ENCODE measurements at regions not wholly inside any gene's neighbourhood (a gene's known extent, or its start where the extent isn't known, plus 50 kb on each side); places are given as distances from the start of the nearest gene placed in this dataset.
"Not testable (repeated sequence)": the region's sequence is repeated elsewhere in the genome, so short reads cannot be mapped to it uniquely, and the experiment has no call there.

DNA sequence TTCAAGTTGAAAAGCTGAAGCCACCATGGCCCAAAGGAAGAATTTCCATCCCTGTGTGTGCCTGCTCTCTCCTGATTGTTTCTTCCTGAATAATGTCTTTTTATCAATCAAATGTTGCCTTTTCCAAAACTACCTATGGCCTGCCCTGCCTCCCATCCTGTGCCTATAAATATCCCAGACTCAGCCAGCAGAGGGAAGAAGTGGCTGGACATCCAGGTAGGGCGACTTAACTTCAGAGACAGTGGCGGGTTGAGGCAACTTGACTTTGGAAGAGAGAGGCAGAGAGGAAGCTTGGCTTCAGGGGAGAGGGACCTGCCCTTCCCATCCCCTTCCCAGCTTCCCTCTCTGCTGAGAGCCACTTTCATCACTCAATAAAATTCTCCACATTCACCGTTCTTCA lies 133.0 kb downstream of the LCA5 start:
- no peak overlapping the region for H3K4me3 Mint-ChIP-seq (ENCODE audit: unreplicated experiment)
- H3K4me1 Mint-ChIP-seq (ENCODE audit: unreplicated experiment) = peaks cover 8% of the 10 kb centered on the region
- no peak for DNase-seq (ENCODE audit: low spot score)
- H3K36me3 Mint-ChIP-seq (ENCODE audit: low read depth, unreplicated experiment) = no peaks in the 10 kb centered on the region
- TF ChIP-seq, protein P1, sequence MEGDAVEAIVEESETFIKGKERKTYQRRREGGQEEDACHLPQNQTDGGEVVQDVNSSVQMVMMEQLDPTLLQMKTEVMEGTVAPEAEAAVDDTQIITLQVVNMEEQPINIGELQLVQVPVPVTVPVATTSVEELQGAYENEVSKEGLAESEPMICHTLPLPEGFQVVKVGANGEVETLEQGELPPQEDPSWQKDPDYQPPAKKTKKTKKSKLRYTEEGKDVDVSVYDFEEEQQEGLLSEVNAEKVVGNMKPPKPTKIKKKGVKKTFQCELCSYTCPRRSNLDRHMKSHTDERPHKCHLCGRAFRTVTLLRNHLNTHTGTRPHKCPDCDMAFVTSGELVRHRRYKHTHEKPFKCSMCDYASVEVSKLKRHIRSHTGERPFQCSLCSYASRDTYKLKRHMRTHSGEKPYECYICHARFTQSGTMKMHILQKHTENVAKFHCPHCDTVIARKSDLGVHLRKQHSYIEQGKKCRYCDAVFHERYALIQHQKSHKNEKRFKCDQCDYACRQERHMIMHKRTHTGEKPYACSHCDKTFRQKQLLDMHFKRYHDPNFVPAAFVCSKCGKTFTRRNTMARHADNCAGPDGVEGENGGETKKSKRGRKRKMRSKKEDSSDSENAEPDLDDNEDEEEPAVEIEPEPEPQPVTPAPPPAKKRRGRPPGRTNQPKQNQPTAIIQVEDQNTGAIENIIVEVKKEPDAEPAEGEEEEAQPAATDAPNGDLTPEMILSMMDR (IDR thresholded peaks at IDR 0.05; ENCODE audit: unreplicated experiment) = no peak
- H3K9me3 Mint-ChIP-seq (ENCODE audit: unreplicated experiment) = no peaks in the 10 kb centered on the region
- H3K27ac Mint-ChIP-seq (ENCODE audit: unreplicated experiment) = no peak overlapping the region
- H3K27me3 Mint-ChIP-seq (ENCODE audit: unreplicated experiment) = no peaks in the 10 kb centered on the region

DNA sequence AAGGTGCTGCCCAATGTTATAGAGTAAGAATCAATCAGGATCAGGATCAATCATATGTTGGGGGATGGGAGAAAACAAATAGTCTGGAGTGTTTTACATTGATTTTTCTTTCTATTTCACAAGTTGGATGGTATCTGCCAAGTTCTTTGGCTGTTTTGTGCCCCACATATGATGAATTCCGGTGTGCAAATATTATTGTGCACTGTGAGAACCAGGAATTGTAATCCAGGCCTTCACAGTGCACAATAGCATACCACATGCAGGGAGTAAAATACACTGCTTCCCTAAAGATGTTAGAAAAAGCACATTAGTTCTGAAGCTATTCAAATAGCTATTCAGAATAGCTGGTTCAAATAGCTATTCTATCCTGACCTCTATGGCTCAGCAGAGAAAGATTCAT lies 133.7 kb downstream of the LCA5 start:
- no peak for DNase-seq (ENCODE audit: low spot score)
- H3K27ac Mint-ChIP-seq (ENCODE audit: unreplicated experiment) = no peak overlapping the region
- no peaks in the 10 kb centered on the region for H3K36me3 Mint-ChIP-seq (ENCODE audit: low read depth, unreplicated experiment)
- no peaks in the 10 kb centered on the region for H3K9me3 Mint-ChIP-seq (ENCODE audit: unreplicated experiment)
- H3K27me3 Mint-ChIP-seq (ENCODE audit: unreplicated experiment) = no peaks in the 10 kb centered on the region
- TF ChIP-seq, protein P1 (IDR thresholded peaks at IDR 0.05; ENCODE audit: unreplicated experiment) = no peak
- peaks cover 7% of the 10 kb centered on the region for H3K4me1 Mint-ChIP-seq (ENCODE audit: unreplicated experiment)
- no peak overlapping the region for H3K4me3 Mint-ChIP-seq (ENCODE audit: unreplicated experiment)

DNA sequence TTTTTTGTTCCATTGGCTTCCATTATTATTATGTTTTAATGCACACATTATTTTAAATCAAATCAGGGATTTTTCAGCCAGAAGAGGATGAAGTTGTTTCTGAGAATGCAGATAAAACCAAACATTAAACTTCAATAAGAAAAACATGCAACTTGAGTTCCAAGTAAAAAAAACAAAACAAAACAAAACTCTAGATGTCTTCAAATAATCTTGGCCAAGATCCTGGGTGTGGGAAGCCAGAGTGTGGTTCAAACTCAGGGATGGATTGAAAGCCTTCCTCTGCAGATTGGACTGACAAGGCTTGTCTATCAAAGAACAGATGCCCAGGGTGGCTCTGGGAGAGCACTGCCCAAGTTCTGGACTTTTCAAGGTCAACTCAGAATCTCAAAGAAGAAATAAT lies 134.1 kb downstream of the LCA5 start:
- Mint-ChIP-seq H3K9me3 (ENCODE audit: unreplicated experiment) (no peaks in the 10 kb centered on the region), H3K27ac (ENCODE audit: unreplicated experiment) (no peak overlapping the region), H3K4me3 (ENCODE audit: unreplicated experiment) (no peak overlapping the region), H3K4me1 (ENCODE audit: unreplicated experiment) (peaks cover 2% of the 10 kb centered on the region), H3K36me3 (ENCODE audit: low read depth, unreplicated experiment) (no peaks in the 10 kb centered on the region), H3K27me3 (ENCODE audit: unreplicated experiment) (no peaks in the 10 kb centered on the region)
- TF ChIP-seq, protein P1 (IDR thresholded peaks at IDR 0.05; ENCODE audit: unreplicated experiment) = no peak
- no peak for DNase-seq (ENCODE audit: low spot score)

DNA sequence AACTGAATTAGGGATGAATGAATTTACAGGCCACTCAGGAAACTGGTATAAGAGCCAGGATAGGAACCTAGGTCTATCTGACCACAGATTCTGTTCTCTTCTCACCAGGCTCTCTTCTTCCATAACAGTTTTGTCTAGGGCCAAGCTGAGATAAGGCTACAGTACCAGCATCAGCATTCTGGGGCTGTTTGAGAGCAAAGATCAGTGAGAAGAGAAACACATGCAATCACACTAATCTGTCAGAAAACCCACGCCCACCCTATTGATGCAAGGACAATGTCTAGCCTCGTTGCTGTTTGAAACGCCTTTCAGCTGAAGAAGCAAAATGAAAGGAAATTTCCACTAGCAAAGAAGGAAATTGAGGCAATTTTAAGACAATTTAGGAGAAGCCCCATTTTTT lies 137.7 kb downstream of the LCA5 start:
- Mint-ChIP-seq H3K9me3 (ENCODE audit: unreplicated experiment) (no peaks in the 10 kb centered on the region), H3K36me3 (ENCODE audit: low read depth, unreplicated experiment) (no peaks in the 10 kb centered on the region), H3K27ac (ENCODE audit: unreplicated experiment) (no peak overlapping the region), H3K27me3 (ENCODE audit: unreplicated experiment) (no peaks in the 10 kb centered on the region), H3K4me1 (ENCODE audit: unreplicated experiment) (peaks cover 10% of the 10 kb centered on the region), H3K4me3 (ENCODE audit: unreplicated experiment) (no peak overlapping the region)
- no peak for DNase-seq (ENCODE audit: low spot score)
- TF ChIP-seq, protein P1 (IDR thresholded peaks at IDR 0.05; ENCODE audit: unreplicated experiment) = no peak

DNA sequence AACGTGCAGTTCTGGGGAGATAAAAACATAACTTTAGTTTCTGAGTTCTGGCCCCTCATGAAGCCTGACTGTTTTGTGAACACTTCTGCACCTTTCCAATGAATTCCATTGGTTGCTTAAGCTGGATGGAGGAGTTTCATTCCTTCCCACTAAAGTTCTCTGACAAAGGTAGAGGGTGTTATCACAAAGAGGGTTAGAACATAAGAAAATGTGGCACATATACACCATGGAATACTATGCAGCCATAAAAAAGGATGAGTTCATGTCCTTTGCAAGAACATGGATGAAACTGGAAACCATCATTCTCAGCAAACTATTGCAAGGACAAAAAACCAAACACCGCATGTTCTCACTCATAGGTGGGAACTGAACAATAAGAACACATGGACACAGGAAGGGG lies 138.6 kb downstream of the LCA5 start:
- not testable (repeated sequence) for H3K4me3 Mint-ChIP-seq (ENCODE audit: unreplicated experiment); H3K4me1 Mint-ChIP-seq (ENCODE audit: unreplicated experiment); H3K9me3 Mint-ChIP-seq (ENCODE audit: unreplicated experiment); DNase-seq (ENCODE audit: low spot score); H3K27ac Mint-ChIP-seq (ENCODE audit: unreplicated experiment); H3K36me3 Mint-ChIP-seq (ENCODE audit: low read depth, unreplicated experiment); H3K27me3 Mint-ChIP-seq (ENCODE audit: unreplicated experiment)

DNA sequence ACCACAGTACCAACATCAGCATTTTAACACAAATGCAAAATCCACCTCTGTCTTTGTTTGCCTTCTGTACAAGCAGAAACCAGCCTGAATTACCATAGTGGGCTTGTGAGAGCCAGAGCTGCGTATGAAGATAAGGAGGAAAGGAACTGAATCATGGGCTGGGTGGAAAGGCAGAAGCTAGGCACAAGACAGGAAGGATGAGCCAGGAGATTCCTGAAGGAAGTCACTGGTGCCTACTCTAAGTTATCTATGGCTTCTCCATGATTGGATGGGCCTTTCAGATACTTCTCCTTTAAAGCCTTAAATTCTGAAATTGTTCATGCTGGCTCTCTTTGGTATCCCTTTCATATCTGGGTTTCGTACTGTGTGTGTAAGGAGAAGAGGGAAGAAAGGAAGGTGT lies 140.6 kb downstream of the LCA5 start:
- Mint-ChIP-seq H3K27me3 (ENCODE audit: unreplicated experiment) (no peaks in the 10 kb centered on the region), H3K36me3 (ENCODE audit: low read depth, unreplicated experiment) (no peaks in the 10 kb centered on the region), H3K4me1 (ENCODE audit: unreplicated experiment) (peaks cover 14% of the 10 kb centered on the region), H3K9me3 (ENCODE audit: unreplicated experiment) (no peaks in the 10 kb centered on the region), H3K27ac (ENCODE audit: unreplicated experiment) (no peak overlapping the region), H3K4me3 (ENCODE audit: unreplicated experiment) (no peak overlapping the region)
- TF ChIP-seq, protein P1 (IDR thresholded peaks at IDR 0.05; ENCODE audit: unreplicated experiment) = no peak
- DNase-seq (ENCODE audit: low spot score) = no peak

All from endothelial cell (in vitro differentiated cells).